ENCODE measurements at regions not wholly inside any gene's neighbourhood (a gene's known extent, or its start where the extent isn't known, plus 50 kb on each side); places are given as distances from the start of the nearest gene placed in this dataset.

- Histone ChIP-seq H4K8ac (ENCODE audit: low read depth, low read length) (no peak overlapping the region), H2BK120ac (ENCODE audit: low read depth, low read length) (no peak overlapping the region), H3K27me3 (ENCODE audit: control insufficient read depth in 3 of 3, insufficient read depth in 3 of 3, low read depth in 1 of 3, low read length in 3 of 3) (no peaks in the 10 kb centered on the region), H2BK5ac (ENCODE audit: low read length) (no peak overlapping the region), H3K18ac (ENCODE audit: low read length) (no peak overlapping the region), H3K36me3 (replicated peaks in 1 of 2; ENCODE audit: control insufficient read depth in 2 of 2, insufficient read depth in 2 of 2, low read length in 2 of 2) (no peaks in the 10 kb centered on the region), H3K9ac (ENCODE audit: low read depth, low read length, poor library complexity) (no peak overlapping the region), H3K23ac (ENCODE audit: low read depth, low read length, poor library complexity) (no peak overlapping the region), H2AFZ (ENCODE audit: low read length) (no peak overlapping the region), H3K4me3 (ENCODE audit: low read length in 2 of 2) (no peak overlapping the region), H2BK15ac (ENCODE audit: low read length) (no peak overlapping the region), H3K4me2 (ENCODE audit: insufficient read depth, low read length, poor library complexity, severe bottlenecking) (no peak overlapping the region), H2AK5ac (ENCODE audit: low read depth, low read length) (no peak overlapping the region), H3K4me1 (ENCODE audit: control insufficient read depth in 2 of 2, insufficient read depth in 1 of 2, low read depth in 1 of 2, low read length in 2 of 2) (peaks cover 0 to 2% of the 10 kb centered on the region in 2 donors), H3K79me1 (ENCODE audit: low read depth, low read length) (no peaks in the 10 kb centered on the region), H3K9me3 (replicated peaks in 1 of 2; ENCODE audit: control insufficient read depth in 2 of 2, insufficient read depth in 1 of 2, low read depth in 1 of 2, low read length in 2 of 2) (no peaks in the 10 kb centered on the region), H3K4ac (ENCODE audit: low read length) (no peak overlapping the region), H3K27ac (replicated peaks; ENCODE audit: low read length) (no peak overlapping the region), H3K14ac (ENCODE audit: low read length) (no peak overlapping the region), H2BK12ac (ENCODE audit: low read length) (no peak overlapping the region), H4K91ac (ENCODE audit: low read depth, low read length, poor library complexity) (no peak overlapping the region)
- no peak for DNase-seq (ENCODE audit: low spot score)
- no CpG with 5 or more reads among the region's 1 CpG for WGBS, 2 donors (ENCODE audit: extremely low coverage in 2 of 2, insufficient read length in 2 of 2, insufficient replicate concordance in 1 of 2)
Observed at GRCh38 chr6:126633373-126633772, 293.5 kb downstream of the CENPW start.

- Histone ChIP-seq H2BK5ac (ENCODE audit: low read length) (no peak overlapping the region), H3K4me1 (ENCODE audit: control insufficient read depth in 2 of 2, insufficient read depth in 1 of 2, low read depth in 1 of 2, low read length in 2 of 2) (no peaks in the 10 kb centered on the region), H3K4me2 (ENCODE audit: insufficient read depth, low read length, poor library complexity, severe bottlenecking) (no peak overlapping the region), H3K4ac (ENCODE audit: low read length) (no peak overlapping the region), H3K14ac (ENCODE audit: low read length) (no peak overlapping the region), H3K23ac (ENCODE audit: low read depth, low read length, poor library complexity) (no peak overlapping the region), H3K79me1 (ENCODE audit: low read depth, low read length) (no peaks in the 10 kb centered on the region), H3K9me3 (replicated peaks in 1 of 2; ENCODE audit: control insufficient read depth in 2 of 2, insufficient read depth in 1 of 2, low read depth in 1 of 2, low read length in 2 of 2) (no peaks in the 10 kb centered on the region), H3K36me3 (replicated peaks in 1 of 2; ENCODE audit: control insufficient read depth in 2 of 2, insufficient read depth in 2 of 2, low read length in 2 of 2) (no peaks in the 10 kb centered on the region), H3K27ac (replicated peaks; ENCODE audit: low read length) (no peak overlapping the region), H2BK15ac (ENCODE audit: low read length) (no peak overlapping the region), H2AK5ac (ENCODE audit: low read depth, low read length) (no peak overlapping the region), H2BK12ac (ENCODE audit: low read length) (no peak overlapping the region), H3K18ac (ENCODE audit: low read length) (no peak overlapping the region), H2AFZ (ENCODE audit: low read length) (no peak overlapping the region), H4K91ac (ENCODE audit: low read depth, low read length, poor library complexity) (no peak overlapping the region), H2BK120ac (ENCODE audit: low read depth, low read length) (no peak overlapping the region), H4K8ac (ENCODE audit: low read depth, low read length) (no peak overlapping the region), H3K4me3 (ENCODE audit: low read length in 2 of 2) (no peak overlapping the region), H3K9ac (ENCODE audit: low read depth, low read length, poor library complexity) (no peak overlapping the region), H3K27me3 (ENCODE audit: control insufficient read depth in 3 of 3, insufficient read depth in 3 of 3, low read depth in 1 of 3, low read length in 3 of 3) (no peaks in the 10 kb centered on the region)
- DNase-seq (ENCODE audit: low spot score) = no peak
- WGBS, 2 donors (ENCODE audit: extremely low coverage in 2 of 2, insufficient read length in 2 of 2, insufficient replicate concordance in 1 of 2) = no CpG with 5 or more reads among the region's 2 CpGs
Observed at GRCh38 chr6:126640356-126640755, 300.4 kb downstream of the CENPW start.

- no peak overlapping the region for H4K91ac ChIP-seq (ENCODE audit: low read depth, low read length, poor library complexity)
Observed at GRCh38 chr6:126640921-126641320, 301.0 kb downstream of the CENPW start.

GRCh38 chr6:126641641-126642040 lies 301.7 kb downstream of the CENPW start:
- Histone ChIP-seq H4K8ac (ENCODE audit: low read depth, low read length) (no peak overlapping the region), H3K36me3 (replicated peaks in 1 of 2; ENCODE audit: control insufficient read depth in 2 of 2, insufficient read depth in 2 of 2, low read length in 2 of 2) (no peaks in the 10 kb centered on the region), H3K4me3 (ENCODE audit: low read length in 2 of 2) (no peak overlapping the region), H3K14ac (ENCODE audit: low read length) (no peak overlapping the region), H3K79me1 (ENCODE audit: low read depth, low read length) (no peaks in the 10 kb centered on the region), H4K91ac (ENCODE audit: low read depth, low read length, poor library complexity) (no peak overlapping the region), H2BK5ac (ENCODE audit: low read length) (no peak overlapping the region), H3K27me3 (ENCODE audit: control insufficient read depth in 3 of 3, insufficient read depth in 3 of 3, low read depth in 1 of 3, low read length in 3 of 3) (no peaks in the 10 kb centered on the region), H3K23ac (ENCODE audit: low read depth, low read length, poor library complexity) (no peak overlapping the region), H2BK120ac (ENCODE audit: low read depth, low read length) (no peak overlapping the region), H3K4ac (ENCODE audit: low read length) (no peak overlapping the region), H2BK15ac (ENCODE audit: low read length) (no peak overlapping the region), H3K27ac (replicated peaks; ENCODE audit: low read length) (no peak overlapping the region), H3K4me1 (ENCODE audit: control insufficient read depth in 2 of 2, insufficient read depth in 1 of 2, low read depth in 1 of 2, low read length in 2 of 2) (no peaks in the 10 kb centered on the region), H3K9me3 (replicated peaks in 1 of 2; ENCODE audit: control insufficient read depth in 2 of 2, insufficient read depth in 1 of 2, low read depth in 1 of 2, low read length in 2 of 2) (no peaks in the 10 kb centered on the region), H3K9ac (ENCODE audit: low read depth, low read length, poor library complexity) (no peak overlapping the region), H2AK5ac (ENCODE audit: low read depth, low read length) (no peak overlapping the region), H3K4me2 (ENCODE audit: insufficient read depth, low read length, poor library complexity, severe bottlenecking) (no peak overlapping the region), H2BK12ac (ENCODE audit: low read length) (no peak overlapping the region), H2AFZ (ENCODE audit: low read length) (no peak overlapping the region), H3K18ac (ENCODE audit: low read length) (no peak overlapping the region)
- no peak for DNase-seq (ENCODE audit: low spot score)
- no CpG with 5 or more reads among the region's 1 CpG for WGBS, 2 donors (ENCODE audit: extremely low coverage in 2 of 2, insufficient read length in 2 of 2, insufficient replicate concordance in 1 of 2)

More at GRCh38 chr6:126640921-126641320, 301.0 kb downstream of the CENPW start:
- no peak overlapping the region for H3K18ac ChIP-seq (ENCODE audit: low read length)
- no peaks in the 10 kb centered on the region for H3K79me1 ChIP-seq (ENCODE audit: low read depth, low read length)
- no peaks in the 10 kb centered on the region for H3K9me3 ChIP-seq (replicated peaks in 1 of 2; ENCODE audit: control insufficient read depth in 2 of 2, insufficient read depth in 1 of 2, low read depth in 1 of 2, low read length in 2 of 2)
- no peak for DNase-seq (ENCODE audit: low spot score)
- H3K4ac ChIP-seq (ENCODE audit: low read length) = no peak overlapping the region
- no peak overlapping the region for H2BK15ac ChIP-seq (ENCODE audit: low read length)
- H3K27me3 ChIP-seq (ENCODE audit: control insufficient read depth in 3 of 3, insufficient read depth in 3 of 3, low read depth in 1 of 3, low read length in 3 of 3) = no peaks in the 10 kb centered on the region
- H3K4me1 ChIP-seq (ENCODE audit: control insufficient read depth in 2 of 2, insufficient read depth in 1 of 2, low read depth in 1 of 2, low read length in 2 of 2) = no peaks in the 10 kb centered on the region
- H3K9ac ChIP-seq (ENCODE audit: low read depth, low read length, poor library complexity) = no peak overlapping the region
- no peak overlapping the region for H2BK12ac ChIP-seq (ENCODE audit: low read length)
- H3K14ac ChIP-seq (ENCODE audit: low read length) = no peak overlapping the region
- no peaks in the 10 kb centered on the region for H3K36me3 ChIP-seq (replicated peaks in 1 of 2; ENCODE audit: control insufficient read depth in 2 of 2, insufficient read depth in 2 of 2, low read length in 2 of 2)
- H3K27ac ChIP-seq (replicated peaks; ENCODE audit: low read length) = no peak overlapping the region
- no peak overlapping the region for H3K23ac ChIP-seq (ENCODE audit: low read depth, low read length, poor library complexity)
- no peak overlapping the region for H2AK5ac ChIP-seq (ENCODE audit: low read depth, low read length)
- H4K8ac ChIP-seq (ENCODE audit: low read depth, low read length) = no peak overlapping the region
- H2AFZ ChIP-seq (ENCODE audit: low read length) = no peak overlapping the region
- H2BK120ac ChIP-seq (ENCODE audit: low read depth, low read length) = no peak overlapping the region
- no peak overlapping the region for H3K4me3 ChIP-seq (ENCODE audit: low read length in 2 of 2)
- H3K4me2 ChIP-seq (ENCODE audit: insufficient read depth, low read length, poor library complexity, severe bottlenecking) = no peak overlapping the region
- H2BK5ac ChIP-seq (ENCODE audit: low read length) = no peak overlapping the region

Measured in neuronal stem cell (in vitro differentiated cells).